H9 (cell line): ENCODE measurements at regions not wholly inside any gene's neighbourhood (a gene's known extent, or its start where the extent isn't known, plus 50 kb on each side); places are given as distances from the start of the nearest gene placed in this dataset.

Source experiments
- DNase-seq: peaks from one replicate; pipeline ENCODE4 v3.0.0-alpha.2; 2017
- H2AFZ ChIP-seq: one replicate; pipeline ENCODE4 v1.6.1; 2013; ENCODE audit warnings: mild to moderate bottlenecking, low read length, control low read depth, moderate library complexity
- H2AK5ac ChIP-seq: 2 replicates; pipeline ENCODE4 v1.6.1; 2013; ENCODE audit warnings: low read length, control low read depth, mixed read lengths; ENCODE audit not compliant: insufficient read length
- H2BK120ac ChIP-seq: one replicate; pipeline ENCODE4 v1.6.1; 2013; ENCODE audit warnings: low read depth, mild to moderate bottlenecking, low read length, control low read depth, inconsistent platforms; ENCODE audit not compliant: poor library complexity, severe bottlenecking
- H2BK12ac ChIP-seq: 2 replicates; pipeline ENCODE4 v1.6.1; 2013; ENCODE audit warnings: low read length, control low read depth, mixed read lengths, low read depth; ENCODE audit not compliant: insufficient read length
- H2BK15ac ChIP-seq: 2 replicates; pipeline ENCODE4 v1.6.1; 2013; ENCODE audit warnings: low read depth, low read length, control low read depth
- H2BK20ac ChIP-seq: one replicate; pipeline ENCODE4 v1.6.1; 2013; ENCODE audit warnings: low read depth, mild to moderate bottlenecking, low read length, control low read depth, inconsistent platforms; ENCODE audit not compliant: poor library complexity, severe bottlenecking
- H2BK5ac ChIP-seq: 2 replicates; pipeline ENCODE4 v1.6.1; 2013; ENCODE audit warnings: low read length, control low read depth, mixed read lengths; ENCODE audit not compliant: insufficient read length
- H3K14ac ChIP-seq: 2 replicates; pipeline ENCODE4 v1.6.1; 2013; ENCODE audit warnings: low read length, control low read depth; ENCODE audit not compliant: insufficient read depth
- H3K18ac ChIP-seq: 2 replicates; pipeline ENCODE4 v1.6.1; 2013; ENCODE audit warnings: low read depth, mild to moderate bottlenecking, mixed read lengths, low read length, control low read depth; ENCODE audit not compliant: insufficient read length
- H3K23ac ChIP-seq: 2 replicates; pipeline ENCODE4 v1.6.1; 2013; ENCODE audit warnings: low read length, control low read depth, mixed read lengths, low read depth; ENCODE audit not compliant: insufficient read length
- H3K23me2 ChIP-seq: 2 replicates; pipeline ENCODE4 v1.6.1; 2013; ENCODE audit warnings: low read depth, mild to moderate bottlenecking, mixed read lengths, low read length, control low read depth; ENCODE audit not compliant: insufficient read length, poor library complexity, severe bottlenecking
- H3K27ac ChIP-seq: 2 replicates; pipeline ENCODE4 v1.5.1; 2013; ENCODE audit warnings: low read length, control low read depth, mixed read lengths, low read depth; ENCODE audit not compliant: insufficient read length
- H3K27me3 ChIP-seq: 2 replicates; pipeline ENCODE4 v1.6.1; 2013; ENCODE audit warnings: low read length, control low read depth, inconsistent platforms; ENCODE audit not compliant: insufficient read depth
- H3K4ac ChIP-seq: 2 replicates; pipeline ENCODE4 v1.6.1; 2013; ENCODE audit warnings: low read depth, mild to moderate bottlenecking, control low read depth, inconsistent platforms, low read length, moderate library complexity
- H3K4me1 ChIP-seq: 2 replicates; pipeline ENCODE4 v1.6.1; 2013; ENCODE audit warnings: low read length, control low read depth, inconsistent platforms; ENCODE audit not compliant: insufficient read depth
- H3K4me2 ChIP-seq: 2 replicates; pipeline ENCODE4 v1.6.1; 2013; ENCODE audit warnings: low read length, control low read depth, mixed read lengths; ENCODE audit not compliant: insufficient read length, insufficient read depth
- H3K56ac ChIP-seq: 2 replicates; pipeline ENCODE4 v1.6.1; 2013; ENCODE audit warnings: low read depth, mild to moderate bottlenecking, mixed read lengths, low read length, control low read depth; ENCODE audit not compliant: insufficient read length
- H3K79me1 ChIP-seq: 2 replicates; pipeline ENCODE4 v1.6.1; 2013; ENCODE audit warnings: low read depth, mild to moderate bottlenecking, moderate library complexity, low read length, control low read depth, inconsistent platforms; ENCODE audit not compliant: insufficient read depth, poor library complexity, severe bottlenecking
- H3K79me2 ChIP-seq: 2 replicates; pipeline ENCODE4 v1.6.1; 2013; ENCODE audit warnings: low read length, control low read depth, inconsistent platforms; ENCODE audit not compliant: insufficient read depth
- H3K9ac ChIP-seq: 2 replicates; pipeline ENCODE4 v1.6.1; 2013; ENCODE audit warnings: low read length, control low read depth, mixed read lengths; ENCODE audit not compliant: insufficient read length; ENCODE audit errors: extremely low read depth
- H3K9me3 ChIP-seq: one replicate; pipeline ENCODE4 v1.6.1; 2013; ENCODE audit warnings: low read depth, low read length, inconsistent platforms; ENCODE audit not compliant: control insufficient read depth
- H3T11ph ChIP-seq: one replicate; pipeline ENCODE4 v1.6.1; 2013; ENCODE audit warnings: mild to moderate bottlenecking, low read length, control low read depth, inconsistent platforms
- H4K20me1 ChIP-seq: one replicate; pipeline ENCODE4 v1.6.1; 2013; ENCODE audit not compliant: control insufficient read depth, insufficient read length, insufficient read depth
- H4K5ac ChIP-seq: 2 replicates; pipeline ENCODE4 v1.6.1; 2013; ENCODE audit warnings: low read depth, mild to moderate bottlenecking, mixed read lengths, low read length, control low read depth; ENCODE audit not compliant: insufficient read length
- H4K8ac ChIP-seq: replicated peaks from 2 replicates; pipeline ENCODE4 v1.6.1; 2013; ENCODE audit warnings: low read length, control low read depth, mixed read lengths, low read depth; ENCODE audit not compliant: insufficient read length
- H4K91ac ChIP-seq: 2 replicates; pipeline ENCODE4 v1.6.1; 2013; ENCODE audit warnings: low read depth, mild to moderate bottlenecking, moderate library complexity, mixed read lengths, low read length, control low read depth; ENCODE audit not compliant: insufficient read length
- H3K27ac Mint-ChIP-seq, 3 experiments: 2 replicates in 2 of 3; 3 replicates in 1 of 3; pipeline ENCODE4 v1.8.0; 2020 to 2021; ENCODE audit warnings: mixed read lengths in 3 of 3, mild to moderate bottlenecking in 1 of 3, moderate library complexity in 1 of 3
- H3K27me3 Mint-ChIP-seq: 2 replicates; pipeline ENCODE4 v1.8.0; 2021; ENCODE audit warnings: low read depth, mild to moderate bottlenecking, moderate library complexity, mixed read lengths
- H3K36me3 Mint-ChIP-seq, 3 experiments: 2 replicates in 2 of 3; 3 replicates in 1 of 3; pipeline ENCODE4 v1.8.0; 2020 to 2021; ENCODE audit warnings: low read depth in 3 of 3, mixed read lengths in 3 of 3; ENCODE audit not compliant: insufficient read depth in 1 of 3
- H3K4me1 Mint-ChIP-seq, 2 experiments: 2 replicates each; pipeline ENCODE4 v1.8.0; 2020; ENCODE audit warnings: mixed read lengths in 2 of 2
- H3K4me3 Mint-ChIP-seq, 2 experiments: 2 replicates in 1 of 2; 3 replicates in 1 of 2; pipeline ENCODE4 v1.8.0; 2020 to 2021; ENCODE audit warnings: mild to moderate bottlenecking in 2 of 2, mixed read lengths in 2 of 2, moderate library complexity in 1 of 2
- H3K9me3 Mint-ChIP-seq, 2 experiments: 2 replicates in 1 of 2; 3 replicates in 1 of 2; pipeline ENCODE4 v1.8.0; 2020; ENCODE audit warnings: mild to moderate bottlenecking in 2 of 2, mixed read lengths in 2 of 2, moderate library complexity in 1 of 2
- CTCF ChIP-seq: fragments of 200-600 bp; sonication (generic); conservative IDR thresholded peaks from 3 replicates; pipeline ENCODE4 v1.8.0; 2021; ENCODE audit warnings: antibody characterized with exemption, mild to moderate bottlenecking

- no peaks in the 10 kb centered on the region for H3K4me1 Mint-ChIP-seq
- no peaks in the 10 kb centered on the region for H3K9me3 Mint-ChIP-seq
Observed at GRCh38 chr15:91593067-91593466, 260.4 kb upstream of the SLCO3A1 start.

More at GRCh38 chr15:91593067-91593466, 260.4 kb upstream of the SLCO3A1 start:
- Histone ChIP-seq H3K23me2 (no peaks in the 10 kb centered on the region), H3K14ac (no peak overlapping the region), H4K5ac (no peak overlapping the region), H3T11ph (no peak overlapping the region), H3K4me2 (no peak overlapping the region), H3K4me1 (peaks cover 3% of the 10 kb centered on the region), H4K91ac (no peak overlapping the region), H3K23ac (no peak overlapping the region), H3K18ac (no peak overlapping the region), H4K8ac (no peak overlapping the region), H3K9ac (no peak overlapping the region), H2BK5ac (no peak overlapping the region), H3K56ac (no peak overlapping the region), H2AFZ (no peak overlapping the region), H3K79me2 (no peaks in the 10 kb centered on the region), H3K27me3 (no peaks in the 10 kb centered on the region), H2BK15ac (no peak overlapping the region), H2BK12ac (no peak overlapping the region), H2AK5ac (no peak overlapping the region), H2BK120ac (no peak overlapping the region), H3K79me1 (no peaks in the 10 kb centered on the region), H4K20me1 (no peaks in the 10 kb centered on the region), H3K27ac (no peak overlapping the region), H2BK20ac (no peak overlapping the region), H3K4ac (no peak overlapping the region), H3K9me3 (no peaks in the 10 kb centered on the region)
- no peaks in the 10 kb centered on the region for H3K36me3 Mint-ChIP-seq
- peaks cover 1% of the 10 kb centered on the region for H3K27me3 Mint-ChIP-seq
- no peak overlapping the region for H3K27ac Mint-ChIP-seq
- no peak for TF ChIP-seq CTCF
- no peak for DNase-seq
- H3K4me3 Mint-ChIP-seq: no peak overlapping the region
